HEK293 (cell line): ENCODE measurements at regions not wholly inside any gene's neighbourhood (a gene's known extent, or its start where the extent isn't known, plus 50 kb on each side); places are given as distances from the start of the nearest gene placed in this dataset.

Experiments
- CTCF ChIA-PET: fragments of 350-600 bp; formaldehyde crosslinking; extraction: SDS; loops from one replicate; lab custom pipeline; 2021; ENCODE audit warnings: antibody characterized with exemption; lab: Yijun Ruan, JAX
- POLR2A ChIA-PET: fragments of 300-600 bp; formaldehyde crosslinking; extraction: SDS; loops from one replicate; lab custom pipeline; 2020; ENCODE audit warnings: antibody characterized with exemption, inconsistent platforms; lab: Yijun Ruan, JAX
- H3K27ac ChIP-seq: fragments of 200-500 bp; sonication (Bioruptor generic); 2 replicates; pipeline ENCODE4 v1.5.1; 2014; ENCODE audit warnings: low read depth, low read length, control low read depth, inconsistent platforms; ENCODE audit errors: extremely low read depth
- H3K36me3 ChIP-seq, 2 experiments: fragments of 200-500 bp in 1 of 2; sonication (Bioruptor generic) in 1 of 2; 1 replicate in 1 of 2; 2 replicates in 1 of 2; pipeline ENCODE4 v1.5.1; 2014 to 2017; ENCODE audit warnings: inconsistent platforms in 2 of 2, low read length in 2 of 2; ENCODE audit not compliant: control insufficient read depth in 2 of 2, insufficient read depth in 1 of 2
- H3K4me1 ChIP-seq: fragments of 200-500 bp; sonication (Bioruptor generic); 2 replicates; pipeline ENCODE4 v1.5.1; 2014; ENCODE audit warnings: mild to moderate bottlenecking, low read length, inconsistent platforms; ENCODE audit not compliant: control insufficient read depth, insufficient read depth
- H3K4me3 ChIP-seq: 2 replicates; pipeline ENCODE4 v1.5.1; 2011; ENCODE audit warnings: low read depth, mild to moderate bottlenecking, control low read depth, low read length, moderate library complexity
- H3K9me3 ChIP-seq: fragments of 200-500 bp; sonication (Bioruptor generic); 2 replicates; pipeline ENCODE4 v1.5.1; 2014; ENCODE audit warnings: low read depth, low read length, inconsistent platforms; ENCODE audit not compliant: control insufficient read depth, insufficient read depth
- ATF2 ChIP-seq: fragments of 450-650 bp; formaldehyde crosslinking; IDR thresholded peaks from 2 replicates; pipeline ENCODE4 v1.5.1; 2016; ENCODE audit warnings: missing biosample characterization, missing genetic modification characterization, low read depth
- EGR2 ChIP-seq: fragments of 450-650 bp; formaldehyde crosslinking; IDR thresholded peaks from 2 replicates; pipeline ENCODE4 v1.5.1; 2016; ENCODE audit warnings: low read depth, missing biosample characterization, missing genetic modification characterization
- KLF1 ChIP-seq: fragments of 450-650 bp; formaldehyde crosslinking; IDR thresholded peaks from 2 replicates; pipeline ENCODE4 v1.5.1; 2016; ENCODE audit warnings: missing biosample characterization, missing genetic modification characterization
- OSR2 ChIP-seq: fragments of 450-650 bp; formaldehyde crosslinking; IDR thresholded peaks from 2 replicates; pipeline ENCODE4 v1.5.1; 2016; ENCODE audit warnings: missing biosample characterization, missing genetic modification characterization
- SALL2 ChIP-seq: fragments of 450-650 bp; formaldehyde crosslinking; IDR thresholded peaks from 2 replicates; pipeline ENCODE4 v1.5.0; 2017; ENCODE audit warnings: missing biosample characterization, mild to moderate bottlenecking, missing genetic modification characterization, borderline replicate concordance
- SCRT1 ChIP-seq: fragments of 450-650 bp; formaldehyde crosslinking; IDR thresholded peaks from 2 replicates; pipeline ENCODE4 v1.5.1; 2016; ENCODE audit warnings: missing biosample characterization, missing genetic modification characterization, borderline replicate concordance
- SP3 ChIP-seq: fragments of 450-650 bp; formaldehyde crosslinking; IDR thresholded peaks from 2 replicates; pipeline ENCODE4 v1.5.1; 2016; ENCODE audit warnings: missing biosample characterization, missing genetic modification characterization
- YY2 ChIP-seq: fragments of 450-650 bp; formaldehyde crosslinking; IDR thresholded peaks from 2 replicates; pipeline ENCODE4 v1.5.1; 2016; ENCODE audit warnings: missing biosample characterization, missing genetic modification characterization
- ZBTB11 ChIP-seq: fragments of 450-650 bp; formaldehyde crosslinking; conservative IDR thresholded peaks from 2 replicates; pipeline ENCODE4 v1.5.1; 2016; ENCODE audit warnings: low read depth, missing biosample characterization, missing genetic modification characterization
- ZNF169 ChIP-seq: fragments of 450-650 bp; formaldehyde crosslinking; IDR thresholded peaks from 2 replicates; pipeline ENCODE4 v1.5.1; 2016; ENCODE audit warnings: missing biosample characterization, missing genetic modification characterization
- ZNF19 ChIP-seq: fragments of 450-650 bp; formaldehyde crosslinking; IDR thresholded peaks from 2 replicates; pipeline ENCODE4; 2016; ENCODE audit warnings: missing biosample characterization, missing genetic modification characterization, low read depth
- ZNF221 ChIP-seq: fragments of 450-650 bp; formaldehyde crosslinking; IDR thresholded peaks from 2 replicates; pipeline ENCODE4 v1.5.1; 2017; ENCODE audit warnings: missing biosample characterization, missing genetic modification characterization, borderline replicate concordance
- ZNF302 ChIP-seq: fragments of 450-650 bp; formaldehyde crosslinking; IDR thresholded peaks from 2 replicates; pipeline ENCODE4 v1.5.1; 2016; ENCODE audit warnings: missing biosample characterization, missing genetic modification characterization, low read depth
- ZNF366 ChIP-seq: fragments of 450-650 bp; formaldehyde crosslinking; conservative IDR thresholded peaks from 2 replicates; pipeline ENCODE4 v1.5.1; 2016; ENCODE audit warnings: missing biosample characterization, missing genetic modification characterization
- ZNF394 ChIP-seq: fragments of 450-650 bp; formaldehyde crosslinking; IDR thresholded peaks from 2 replicates; pipeline ENCODE4 v1.5.1; 2016; ENCODE audit warnings: missing biosample characterization, missing genetic modification characterization, mild to moderate bottlenecking, moderate library complexity, borderline replicate concordance
- ZNF404 ChIP-seq: fragments of 450-650 bp; formaldehyde crosslinking; IDR thresholded peaks from 2 replicates; pipeline ENCODE4 v1.5.1; 2017; ENCODE audit warnings: missing biosample characterization, missing genetic modification characterization
- ZNF513 ChIP-seq: fragments of 450-650 bp; IDR thresholded peaks from 2 replicates; pipeline ENCODE4 v1.5.1; 2018; ENCODE audit warnings: missing biosample characterization, missing genetic modification characterization
- ZNF530 ChIP-seq: fragments of 450-650 bp; formaldehyde crosslinking; IDR thresholded peaks from 2 replicates; pipeline ENCODE4 v1.5.1; 2016; ENCODE audit warnings: low read depth, missing biosample characterization, missing genetic modification characterization
- ZNF561 ChIP-seq: fragments of 450-650 bp; IDR thresholded peaks from 2 replicates; pipeline ENCODE4 v1.5.1; 2018; ENCODE audit warnings: missing biosample characterization, missing genetic modification characterization, borderline replicate concordance
- ZNF624 ChIP-seq: fragments of 450-650 bp; formaldehyde crosslinking; IDR thresholded peaks from 2 replicates; pipeline ENCODE4 v1.5.1; 2017; ENCODE audit warnings: missing biosample characterization, missing genetic modification characterization
- ZNF654 ChIP-seq: fragments of 450-650 bp; formaldehyde crosslinking; IDR thresholded peaks from 2 replicates; pipeline ENCODE4 v1.5.1; 2016; ENCODE audit warnings: low read depth, missing biosample characterization, missing genetic modification characterization
- ZNF701 ChIP-seq: fragments of 450-650 bp; formaldehyde crosslinking; IDR thresholded peaks from 2 replicates; pipeline ENCODE4 v1.5.1; 2016; ENCODE audit warnings: missing biosample characterization, missing genetic modification characterization
- ZSCAN30 ChIP-seq: fragments of 450-650 bp; IDR thresholded peaks from 2 replicates; pipeline ENCODE4 v1.5.1; 2018; ENCODE audit warnings: missing biosample characterization, mild to moderate bottlenecking, missing genetic modification characterization, moderate library complexity

GRCh38 chr3:147744967-147745366 is 335.8 kb downstream of the ZIC1 start (continued):
- no peak for TF ChIP-seq EGR2 (tag by site-specific recombination)
- no peak for TF ChIP-seq ZNF530 (tag by site-specific recombination)
- no peak for TF ChIP-seq ZNF221 (tag by site-specific recombination)
- no peak for TF ChIP-seq ZNF624 (tag by site-specific recombination)
- no peak for TF ChIP-seq ZNF701 (tag by site-specific recombination)
- no peak for TF ChIP-seq ZNF19 (tag by site-specific recombination)

GRCh38 chr3:147755310-147755709 is 346.1 kb downstream of the ZIC1 start:
- ChIA-PET CTCF (no interaction called here), POLR2A (no interaction called here)
- H3K4me1 ChIP-seq = no peaks in the 10 kb centered on the region
- H3K4me3 ChIP-seq = no peak overlapping the region
- H3K9me3 ChIP-seq = no peaks in the 10 kb centered on the region
- no peak for TF ChIP-seq ZNF394 (tag by site-specific recombination)
- no peaks in the 10 kb centered on the region for H3K36me3 ChIP-seq
- no peak overlapping the region for H3K27ac ChIP-seq

GRCh38 chr3:147756476-147756875 is 347.3 kb downstream of the ZIC1 start:
- H3K27ac ChIP-seq = no peak overlapping the region
- ChIA-PET CTCF (no interaction called here), POLR2A (no interaction called here)
- no peak for TF ChIP-seq SCRT1 (tag by site-specific recombination)
- no peak for TF ChIP-seq ZNF366 (tag by site-specific recombination)
- TF ChIP-seq ZNF654 (tag by site-specific recombination) = no peak
- TF ChIP-seq ATF2 (tag by site-specific recombination) = no peak
- TF ChIP-seq ZNF169 = no peak
- no peak for TF ChIP-seq ZSCAN30 (tag by site-specific recombination)
- no peak for TF ChIP-seq SP3 (tag by site-specific recombination)
- no peak for TF ChIP-seq ZNF302 (tag by site-specific recombination)
- no peak for TF ChIP-seq ZNF19 (tag by site-specific recombination)
- no peak for TF ChIP-seq SALL2
- no peak for TF ChIP-seq ZNF394 (tag by site-specific recombination)
- TF ChIP-seq KLF1 = no peak
- no peak for TF ChIP-seq ZNF513
- no peak for TF ChIP-seq YY2 (tag by site-specific recombination)
- no peak for TF ChIP-seq ZNF404 (tag by site-specific recombination)
- no peak for TF ChIP-seq ZBTB11 (tag by site-specific recombination)
- no peak for TF ChIP-seq OSR2 (tag by site-specific recombination)
- TF ChIP-seq ZNF561 (tag by site-specific recombination) = no peak
- no peaks in the 10 kb centered on the region for H3K9me3 ChIP-seq
- H3K36me3 ChIP-seq = no peaks in the 10 kb centered on the region
- H3K4me3 ChIP-seq = no peak overlapping the region
- no peaks in the 10 kb centered on the region for H3K4me1 ChIP-seq
